ENCODE measurements at regions not wholly inside any gene's neighbourhood (a gene's known extent, or its start where the extent isn't known, plus 50 kb on each side); places are given as distances from the start of the nearest gene placed in this dataset.

DNA sequence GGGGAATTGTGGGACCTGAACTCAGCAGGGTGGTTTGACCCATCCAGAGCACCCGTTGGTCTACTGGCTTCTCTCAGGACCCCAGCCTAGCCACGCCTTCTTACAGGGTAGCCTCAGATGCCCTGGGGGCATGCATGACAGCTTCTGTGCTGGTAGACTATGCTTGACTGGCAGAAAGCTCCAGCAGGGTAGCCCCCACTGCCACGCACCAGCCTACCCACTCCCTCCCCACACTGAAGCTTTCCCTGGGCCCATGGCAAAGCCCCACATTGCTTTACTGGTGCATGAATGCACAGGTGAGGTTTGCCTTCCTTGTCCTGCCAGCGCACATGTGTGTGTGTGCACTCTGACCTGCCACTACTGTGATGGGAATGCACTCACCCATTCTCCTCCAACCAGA, 772.2 kb downstream of the LRFN5 start:
- H3K27ac Mint-ChIP-seq (ENCODE audit: unreplicated experiment): no peak overlapping the region
- peaks cover 1% of the 10 kb centered on the region for H3K9me3 Mint-ChIP-seq (ENCODE audit: unreplicated experiment)
- no peak for TF ChIP-seq CTCF (IDR thresholded peaks at IDR 0.05; ENCODE audit: partially characterized antibody, unreplicated experiment)
- no peaks in the 10 kb centered on the region for H3K36me3 Mint-ChIP-seq (ENCODE audit: unreplicated experiment)
- no peaks in the 10 kb centered on the region for H3K4me1 Mint-ChIP-seq (ENCODE audit: low read depth, unreplicated experiment)
- H3K4me3 Mint-ChIP-seq (ENCODE audit: unreplicated experiment): no peak overlapping the region
- DNase-seq: no peak
- no peaks in the 10 kb centered on the region for H3K27me3 Mint-ChIP-seq (ENCODE audit: unreplicated experiment)

DNA sequence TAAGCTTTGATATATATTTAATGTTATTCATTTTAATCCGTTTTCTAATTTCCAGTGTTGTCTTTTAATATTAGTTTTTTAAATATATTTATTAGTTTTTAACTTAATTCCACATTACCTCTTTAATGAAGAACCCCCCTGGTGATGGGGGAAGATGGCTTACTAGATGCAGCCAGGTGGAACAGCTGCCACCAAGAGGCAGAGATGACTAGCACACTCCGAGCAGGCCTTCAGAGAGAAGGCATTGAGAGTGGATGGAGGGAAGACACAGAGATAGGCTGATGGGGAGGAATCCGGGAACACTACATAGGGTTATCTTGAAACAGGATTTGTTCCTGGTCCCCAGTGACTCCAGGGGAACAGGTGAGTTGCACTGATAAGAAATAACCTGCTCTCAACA, 771.6 kb downstream of the LRFN5 start:
- H3K4me3 Mint-ChIP-seq (ENCODE audit: unreplicated experiment): no peak overlapping the region
- DNase-seq: no peak
- no peak for TF ChIP-seq CTCF (IDR thresholded peaks at IDR 0.05; ENCODE audit: partially characterized antibody, unreplicated experiment)
- H3K4me1 Mint-ChIP-seq (ENCODE audit: low read depth, unreplicated experiment): no peaks in the 10 kb centered on the region
- H3K9me3 Mint-ChIP-seq (ENCODE audit: unreplicated experiment): peaks cover 1% of the 10 kb centered on the region
- H3K36me3 Mint-ChIP-seq (ENCODE audit: unreplicated experiment): no peaks in the 10 kb centered on the region
- no peak overlapping the region for H3K27ac Mint-ChIP-seq (ENCODE audit: unreplicated experiment)
- no peaks in the 10 kb centered on the region for H3K27me3 Mint-ChIP-seq (ENCODE audit: unreplicated experiment)

- no peak overlapping the region for H3K27ac Mint-ChIP-seq (ENCODE audit: unreplicated experiment)
These were observed 767.7 kb downstream of the LRFN5 start for GRCh38 chr14:42374332-42374731.

DNA sequence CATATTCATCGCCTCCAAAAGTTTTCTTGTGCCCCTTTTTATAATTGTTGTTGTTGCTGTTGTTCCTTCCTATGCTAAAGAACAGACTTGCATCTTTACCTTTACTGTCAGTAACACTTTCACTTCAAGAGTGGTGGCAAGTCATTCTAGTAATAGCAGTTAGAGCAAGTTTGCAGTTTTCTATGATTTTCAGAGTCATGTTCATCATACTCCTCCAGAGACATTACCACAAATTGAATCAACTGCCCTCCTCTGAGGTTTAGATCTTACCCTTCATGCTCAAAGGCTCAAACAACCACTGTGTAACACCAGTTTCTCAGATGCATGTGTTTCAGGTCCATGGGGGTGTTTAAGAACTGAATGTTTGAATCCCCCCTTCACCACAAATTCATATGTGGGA, 763.4 kb downstream of the LRFN5 start:
- Mint-ChIP-seq H3K36me3 (ENCODE audit: unreplicated experiment) (no peaks in the 10 kb centered on the region), H3K27ac (ENCODE audit: unreplicated experiment) (no peak overlapping the region), H3K27me3 (ENCODE audit: unreplicated experiment) (no peaks in the 10 kb centered on the region), H3K9me3 (ENCODE audit: unreplicated experiment) (no peaks in the 10 kb centered on the region), H3K4me1 (ENCODE audit: low read depth, unreplicated experiment) (no peaks in the 10 kb centered on the region), H3K4me3 (ENCODE audit: unreplicated experiment) (no peak overlapping the region)
- no peak for TF ChIP-seq CTCF (IDR thresholded peaks at IDR 0.05; ENCODE audit: partially characterized antibody, unreplicated experiment)
- DNase-seq: no peak

More at GRCh38 chr14:42374332-42374731, 767.7 kb downstream of the LRFN5 start:
- DNase-seq: no peak
- TF ChIP-seq CTCF (IDR thresholded peaks at IDR 0.05; ENCODE audit: partially characterized antibody, unreplicated experiment): no peak
- Mint-ChIP-seq H3K9me3 (ENCODE audit: unreplicated experiment) (peaks cover 1% of the 10 kb centered on the region), H3K27me3 (ENCODE audit: unreplicated experiment) (no peaks in the 10 kb centered on the region), H3K4me1 (ENCODE audit: low read depth, unreplicated experiment) (no peaks in the 10 kb centered on the region), H3K4me3 (ENCODE audit: unreplicated experiment) (no peak overlapping the region), H3K36me3 (ENCODE audit: unreplicated experiment) (no peaks in the 10 kb centered on the region)

DNA sequence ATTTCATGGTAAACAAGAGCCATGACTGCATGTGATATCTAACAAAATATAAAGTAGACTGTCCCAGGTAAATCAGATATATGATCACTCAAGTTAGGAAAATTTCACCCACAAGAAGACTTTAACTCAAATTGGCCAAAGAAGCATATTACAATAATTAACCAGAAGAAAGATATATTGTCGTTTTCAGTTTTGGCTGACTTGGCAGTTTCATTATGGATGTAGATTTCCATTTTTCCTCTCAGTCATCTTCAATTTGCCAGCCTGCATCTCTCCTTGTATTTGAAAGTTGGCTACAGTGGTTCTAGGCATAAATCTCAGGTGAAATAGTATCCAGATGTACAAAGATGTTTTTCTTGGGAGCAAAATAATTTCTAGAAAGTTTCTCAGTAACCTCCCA, 761.6 kb downstream of the LRFN5 start:
- H3K36me3 Mint-ChIP-seq (ENCODE audit: unreplicated experiment): no peaks in the 10 kb centered on the region
- no peak for DNase-seq
- no peaks in the 10 kb centered on the region for H3K27me3 Mint-ChIP-seq (ENCODE audit: unreplicated experiment)
- no peak overlapping the region for H3K27ac Mint-ChIP-seq (ENCODE audit: unreplicated experiment)
- no peak for TF ChIP-seq CTCF (IDR thresholded peaks at IDR 0.05; ENCODE audit: partially characterized antibody, unreplicated experiment)
- no peak overlapping the region for H3K4me3 Mint-ChIP-seq (ENCODE audit: unreplicated experiment)
- H3K9me3 Mint-ChIP-seq (ENCODE audit: unreplicated experiment): no peaks in the 10 kb centered on the region
- no peaks in the 10 kb centered on the region for H3K4me1 Mint-ChIP-seq (ENCODE audit: low read depth, unreplicated experiment)
